Stimulated activated naive CD4-positive, alpha-beta T cell (primary cell): ENCODE measurements at regions not wholly inside any gene's neighbourhood (a gene's known extent, or its start where the extent isn't known, plus 50 kb on each side); places are given as distances from the start of the nearest gene placed in this dataset.

Source experiments
- DNase-seq, 6 experiments: peaks; one replicate each; lab custom pipeline; 2025; lab: John Stamatoyannopoulos, UW

- no peak for DNase-seq
These were observed 382.1 kb downstream of the TLE4 start for GRCh38 chr9:79953908-79954307.

GRCh38 chr9:79952401-79952800, 380.6 kb downstream of the TLE4 start:
- DNase-seq, result no peak

- DNase-seq, result no peak
These were observed 374.9 kb downstream of the TLE4 start for GRCh38 chr9:79946712-79947111.

- DNase-seq, result no peak
These were observed 373.7 kb downstream of the TLE4 start for GRCh38 chr9:79945495-79945894.

- DNase-seq, result peak in 1 of 6 experiments; percentile 9
These were observed 373.3 kb downstream of the TLE4 start for GRCh38 chr9:79945016-79945415.

- no peak for DNase-seq
These were observed 369.2 kb downstream of the TLE4 start for GRCh38 chr9:79940919-79941318.

- DNase-seq, result no peak
These were observed 368.1 kb downstream of the TLE4 start for GRCh38 chr9:79939819-79940218.

- DNase-seq, result no peak
These were observed 364.6 kb downstream of the TLE4 start for GRCh38 chr9:79936336-79936735.

- DNase-seq, result no peak
These were observed 357.5 kb downstream of the TLE4 start for GRCh38 chr9:79929285-79929684.

- no peak for DNase-seq
These were observed 357.0 kb downstream of the TLE4 start for GRCh38 chr9:79928661-79929223.

- DNase-seq, result no peak
These were observed 353.6 kb downstream of the TLE4 start for GRCh38 chr9:79925326-79925725.

GRCh38 chr9:79924836-79925235, 353.1 kb downstream of the TLE4 start:
- DNase-seq, result no peak

- no peak for DNase-seq
These were observed 345.7 kb downstream of the TLE4 start for GRCh38 chr9:79917421-79917820.

GRCh38 chr9:79913867-79914266, 342.1 kb downstream of the TLE4 start:
- no peak for DNase-seq

GRCh38 chr9:79912318-79913070, 340.7 kb downstream of the TLE4 start:
- DNase-seq, result no peak

GRCh38 chr9:79911724-79912123, 340.0 kb downstream of the TLE4 start:
- DNase-seq, result no peak

- DNase-seq, result no peak
These were observed 331.2 kb downstream of the TLE4 start for GRCh38 chr9:79902825-79903600.

- DNase-seq, result no peak
These were observed 329.0 kb downstream of the TLE4 start for GRCh38 chr9:79900754-79901153.

GRCh38 chr9:79896390-79896980, 324.7 kb downstream of the TLE4 start:
- DNase-seq, result no peak

GRCh38 chr9:79895232-79895631, 323.5 kb downstream of the TLE4 start:
- no peak for DNase-seq

- no peak for DNase-seq
These were observed 317.6 kb downstream of the TLE4 start for GRCh38 chr9:79889369-79889768.

- no peak for DNase-seq
These were observed 313.5 kb downstream of the TLE4 start for GRCh38 chr9:79885093-79885857.
